Erythroblast (primary cell): ENCODE measurements at regions not wholly inside any gene's neighbourhood (a gene's known extent, or its start where the extent isn't known, plus 50 kb on each side); places are given as distances from the start of the nearest gene placed in this dataset.
"Not testable (repeated sequence)": the region's sequence is repeated elsewhere in the genome, so short reads cannot be mapped to it uniquely, and the experiment has no call there.

ENCODE experiments used
- DNase-seq, 2 experiments: peaks; one replicate each; lab custom pipeline; 2025; lab: John Stamatoyannopoulos, UW
- GATA1 ChIP-seq: IDR thresholded peaks from 2 replicates; pipeline ENCODE4 v1.6.1; 2011; ENCODE audit warnings: low read depth, mild to moderate bottlenecking, control low read depth, low read length, moderate library complexity
- POLR2A ChIP-seq: IDR thresholded peaks from 2 replicates; pipeline ENCODE4 v1.6.1; 2011; ENCODE audit warnings: mild to moderate bottlenecking, low read length

DNA sequence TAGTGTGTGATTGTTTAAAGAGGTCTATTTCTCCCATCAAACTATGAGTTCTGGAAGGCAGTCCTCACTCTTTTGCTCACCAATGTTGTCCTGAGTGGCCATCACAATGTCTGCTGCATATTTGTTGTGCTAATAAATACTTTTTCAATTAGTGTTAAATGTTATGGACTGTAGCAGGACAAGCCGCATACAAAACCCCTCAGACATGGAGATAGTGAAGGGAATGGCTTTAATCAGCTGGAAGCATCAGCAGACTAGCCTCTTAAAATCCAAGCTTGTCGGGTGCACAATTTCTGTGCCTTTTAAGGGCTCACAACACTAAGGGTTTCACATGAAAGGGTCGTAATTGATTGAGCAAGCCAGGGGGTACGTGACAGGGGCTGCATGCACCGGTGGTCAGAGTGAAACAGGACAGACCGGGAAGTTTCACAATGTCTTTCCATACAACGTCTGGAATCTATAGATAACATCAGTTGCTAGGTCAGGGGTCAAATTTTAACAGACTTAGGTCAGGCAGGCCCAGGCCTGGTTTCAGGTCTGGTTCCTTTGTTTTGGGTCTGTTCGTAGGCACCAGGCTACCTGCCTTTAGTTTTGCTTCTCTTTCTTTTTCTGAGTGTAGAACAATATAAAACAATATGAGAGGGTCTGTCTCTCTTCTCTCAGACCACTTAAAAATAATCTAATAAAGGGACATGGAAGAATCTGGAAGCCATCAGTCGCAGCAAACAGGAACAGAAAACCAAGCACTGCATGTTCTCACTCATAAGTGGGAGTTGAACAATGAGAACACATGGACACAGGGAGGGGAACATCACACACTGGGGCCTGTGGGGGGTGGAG, 327.6 kb upstream of the HTR1E start:
- TF ChIP-seq POLR2A (no peak), GATA1 (no peak)
- no peak for DNase-seq

DNA sequence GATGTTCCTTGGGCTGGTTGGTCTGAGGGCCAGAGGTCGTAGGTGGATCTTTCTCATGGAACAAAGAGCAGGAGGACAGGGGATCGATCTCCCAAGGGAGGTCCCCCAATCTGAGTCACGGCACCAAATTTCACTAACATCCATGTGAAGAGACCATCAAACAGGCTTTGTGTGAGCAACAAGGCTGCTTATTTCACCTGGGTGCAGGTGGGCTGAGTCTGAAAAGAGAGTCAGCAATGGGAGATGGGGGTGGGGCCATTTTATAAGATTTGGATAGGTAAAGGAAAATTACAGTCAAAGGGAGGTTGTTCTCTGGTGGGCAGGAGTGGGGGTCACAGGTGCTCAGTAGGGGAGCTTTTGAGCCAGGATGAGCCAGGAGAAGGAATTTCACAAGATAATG, 334.0 kb upstream of the HTR1E start:
- DNase-seq: not testable (repeated sequence)

DNA sequence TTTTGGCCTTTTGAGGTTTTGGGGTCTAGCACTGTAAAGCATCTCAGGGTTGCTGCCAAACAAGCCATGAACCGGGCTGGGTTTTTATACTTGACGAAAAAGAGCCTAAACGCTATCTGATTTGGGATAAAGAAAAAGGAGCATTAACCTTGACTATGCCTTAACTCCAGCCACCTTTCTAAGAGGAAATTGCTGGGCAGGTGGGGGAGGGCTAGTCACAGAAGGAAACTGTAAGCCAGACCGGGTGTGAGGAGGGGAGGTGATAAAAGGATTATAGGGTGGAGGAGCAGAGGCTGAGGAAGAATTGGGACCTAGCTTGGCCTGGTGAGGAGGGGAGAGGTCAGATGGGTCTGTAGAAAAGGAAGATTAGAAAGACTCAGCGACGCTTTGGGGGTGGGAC, 335.2 kb upstream of the HTR1E start:
- DNase-seq: not testable (repeated sequence)

DNA sequence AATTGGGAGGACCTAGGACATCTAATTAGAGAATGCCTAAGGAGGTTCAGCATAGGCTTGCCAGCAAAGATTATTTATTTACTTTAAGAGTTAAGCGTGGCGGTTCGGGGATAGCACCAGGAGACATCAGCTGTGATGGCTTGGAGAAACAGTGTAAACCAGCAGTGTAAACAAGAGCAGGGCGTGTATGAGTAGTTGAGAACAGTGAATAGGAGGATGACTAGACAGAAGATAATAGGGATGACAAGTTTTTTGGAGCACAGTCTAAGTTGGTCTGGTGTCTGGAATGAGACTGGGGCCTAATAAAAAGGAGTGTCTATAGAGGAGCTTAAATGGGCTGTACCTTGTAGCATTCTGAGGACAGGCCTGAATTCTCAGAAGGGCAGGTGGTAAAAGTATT, 338.4 kb upstream of the HTR1E start:
- DNase-seq: not testable (repeated sequence)

DNA sequence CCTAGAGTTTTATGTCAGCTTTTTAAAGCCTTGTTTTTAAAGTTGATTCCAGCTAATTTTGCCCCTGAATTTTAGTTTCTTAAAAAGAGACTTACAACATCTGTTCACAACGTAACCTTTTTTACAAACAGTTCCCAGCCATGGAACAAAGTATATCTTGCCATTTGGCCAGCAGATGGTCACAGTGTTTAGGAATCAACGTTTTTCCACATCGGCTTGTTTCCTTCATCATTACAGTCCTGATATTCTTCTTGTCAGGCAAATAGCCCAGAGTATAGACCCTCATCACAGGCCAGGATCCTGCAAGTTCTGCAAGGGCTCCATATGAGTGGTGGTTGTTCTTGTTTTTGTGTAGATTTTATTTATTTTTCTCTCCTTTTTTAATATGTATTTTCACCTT, 341.7 kb upstream of the HTR1E start:
- no peak for DNase-seq
- no peak for TF ChIP-seq POLR2A
- no peak for TF ChIP-seq GATA1

DNA sequence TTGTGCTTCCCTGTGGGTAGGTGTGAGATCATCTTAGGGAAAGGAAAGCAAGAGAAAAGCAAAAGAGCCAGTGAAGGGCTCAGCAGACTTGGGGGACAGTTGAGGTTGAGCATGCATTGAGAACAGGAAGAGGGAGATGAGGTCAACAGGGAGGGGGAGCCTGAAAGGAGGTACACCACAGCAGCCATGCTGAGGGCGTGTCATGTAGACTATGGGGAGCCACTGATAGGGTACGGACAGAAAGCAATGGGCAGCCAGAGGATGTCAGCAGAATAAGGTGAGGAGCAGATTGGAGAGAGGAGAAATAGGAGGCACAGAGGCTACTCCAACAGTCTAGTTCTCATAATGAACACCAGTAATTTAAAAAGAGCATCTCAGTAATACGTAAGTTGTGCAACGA, 351.1 kb upstream of the HTR1E start:
- no peak for DNase-seq
- TF ChIP-seq POLR2A: no peak
- no peak for TF ChIP-seq GATA1

DNA sequence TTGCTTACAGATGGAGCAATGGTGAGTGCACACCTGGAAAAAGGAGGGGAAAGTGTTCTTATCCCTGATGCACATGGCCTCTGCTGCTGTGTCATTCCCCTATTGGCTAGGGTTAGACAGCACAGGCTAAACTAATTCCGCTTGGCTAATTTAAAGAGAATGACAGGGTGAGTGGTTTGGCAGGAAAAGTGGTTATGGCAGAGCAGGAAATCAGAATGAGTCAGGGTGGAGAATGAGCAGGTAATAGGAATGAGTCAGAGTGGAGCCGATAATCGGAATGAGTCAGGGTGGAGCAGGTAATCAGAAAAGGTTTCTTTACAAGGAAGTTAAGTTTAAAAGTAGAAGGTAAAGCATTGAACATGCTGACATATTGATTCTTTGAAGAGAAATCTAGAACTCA, 355.5 kb upstream of the HTR1E start:
- TF ChIP-seq POLR2A (no peak), GATA1 (no peak)
- DNase-seq: no peak

DNA sequence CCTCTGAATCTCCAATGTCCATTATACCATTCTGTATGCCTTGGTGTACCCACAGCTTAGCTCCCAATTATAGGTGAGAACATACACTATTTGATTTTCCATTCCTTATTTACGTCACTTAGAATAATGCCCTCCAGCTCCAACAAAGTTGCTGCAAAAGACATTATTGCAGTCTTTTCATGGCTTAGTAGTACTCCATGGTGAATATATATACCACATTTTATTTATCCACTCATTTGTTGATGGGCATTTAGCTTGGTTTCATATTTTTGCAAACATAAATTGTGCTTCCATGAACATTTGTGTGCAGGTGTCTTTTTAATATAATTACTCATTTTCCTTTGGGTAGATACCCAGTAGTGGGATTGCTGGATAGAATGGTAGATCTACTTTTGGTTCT, 374.1 kb upstream of the HTR1E start:
- DNase-seq: no peak
- no peak for TF ChIP-seq GATA1
- TF ChIP-seq POLR2A: no peak

DNA sequence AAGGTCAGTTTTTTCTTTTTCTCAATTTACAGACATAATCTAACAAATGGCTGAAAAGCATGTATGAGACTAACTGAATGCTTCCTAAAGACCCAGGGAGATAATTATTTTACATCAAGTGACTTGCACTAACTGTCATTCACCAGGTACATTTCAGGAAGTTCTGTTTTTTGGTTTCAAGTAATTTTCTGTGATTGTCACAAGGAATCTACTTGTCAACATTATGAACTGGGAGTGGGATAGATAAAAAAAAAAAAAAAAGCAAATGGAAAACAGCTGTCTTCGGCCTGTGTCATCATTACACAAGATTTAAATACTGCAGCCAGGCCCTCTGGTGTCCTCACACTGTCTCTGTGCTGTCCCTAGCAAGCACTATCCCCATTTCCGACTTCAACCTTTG, 379.0 kb upstream of the HTR1E start:
- no peak for DNase-seq
- TF ChIP-seq POLR2A (no peak), GATA1 (no peak)

DNA sequence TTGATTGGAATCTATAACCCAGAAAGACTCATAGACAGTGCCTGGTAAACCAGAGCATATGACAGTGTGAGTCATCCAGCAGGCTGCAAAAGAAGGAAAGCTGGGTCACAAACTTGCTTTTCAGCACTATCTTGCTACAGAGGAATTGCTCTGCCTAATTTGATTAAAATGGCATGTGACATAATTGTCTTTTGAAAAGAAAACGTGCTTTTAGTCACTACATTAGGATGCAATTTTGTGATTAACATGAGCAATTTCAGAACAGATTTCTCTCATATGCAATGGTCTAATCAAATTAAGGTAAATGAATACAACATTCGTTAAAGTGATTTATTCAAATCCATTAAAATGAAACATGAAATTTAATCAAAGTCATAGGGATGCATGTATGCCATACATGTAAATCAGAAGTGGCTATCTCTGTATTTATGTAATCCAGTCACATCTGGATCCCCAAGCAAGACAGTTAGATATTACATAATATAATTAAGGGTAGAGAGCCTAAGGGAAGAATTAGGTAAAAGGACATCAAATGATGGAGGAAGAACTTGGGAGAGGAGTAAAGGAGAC, 400.0 kb upstream of the HTR1E start:
- no peak for DNase-seq
- TF ChIP-seq POLR2A (no peak), GATA1 (no peak)

DNA sequence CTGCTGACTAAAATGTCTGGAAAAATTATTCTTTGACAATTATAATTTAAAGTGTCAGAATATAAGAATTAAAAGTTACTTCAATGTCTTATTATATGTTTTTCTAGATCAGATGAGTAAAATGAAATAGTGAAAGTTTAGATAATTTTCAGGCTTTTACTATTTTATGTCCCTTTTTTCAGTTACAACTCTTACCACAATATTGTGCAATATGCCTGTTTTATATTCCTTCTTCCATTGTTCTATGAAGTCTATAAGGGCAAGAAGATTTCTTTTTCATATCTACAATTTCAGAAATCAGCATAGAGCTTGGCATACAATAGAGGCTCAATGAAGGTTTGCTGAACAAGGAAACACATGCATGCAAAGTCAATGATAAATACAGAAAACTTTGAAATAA, 401.2 kb upstream of the HTR1E start:
- TF ChIP-seq GATA1: no peak
- TF ChIP-seq POLR2A: no peak
- no peak for DNase-seq

DNA sequence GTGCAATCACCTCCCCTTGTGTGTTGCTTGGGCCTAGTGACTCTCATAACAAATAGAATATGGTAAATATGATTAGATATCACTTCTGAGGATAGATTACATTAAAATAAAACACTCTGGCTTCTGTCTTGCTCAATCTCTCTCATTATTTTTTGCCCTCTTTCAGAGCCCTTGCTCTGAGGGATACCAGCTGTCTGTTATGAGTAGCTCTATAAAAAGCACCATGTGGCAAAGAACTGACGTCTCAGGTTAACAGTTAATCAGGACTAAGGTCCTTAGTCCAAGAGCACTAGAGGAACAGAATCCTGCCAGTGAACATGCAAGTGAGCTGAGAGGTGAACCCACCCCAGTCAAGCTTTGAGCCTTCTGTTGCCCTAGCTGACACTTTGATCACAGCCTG, 402.2 kb upstream of the HTR1E start:
- no peak for TF ChIP-seq POLR2A
- TF ChIP-seq GATA1: no peak
- no peak for DNase-seq

DNA sequence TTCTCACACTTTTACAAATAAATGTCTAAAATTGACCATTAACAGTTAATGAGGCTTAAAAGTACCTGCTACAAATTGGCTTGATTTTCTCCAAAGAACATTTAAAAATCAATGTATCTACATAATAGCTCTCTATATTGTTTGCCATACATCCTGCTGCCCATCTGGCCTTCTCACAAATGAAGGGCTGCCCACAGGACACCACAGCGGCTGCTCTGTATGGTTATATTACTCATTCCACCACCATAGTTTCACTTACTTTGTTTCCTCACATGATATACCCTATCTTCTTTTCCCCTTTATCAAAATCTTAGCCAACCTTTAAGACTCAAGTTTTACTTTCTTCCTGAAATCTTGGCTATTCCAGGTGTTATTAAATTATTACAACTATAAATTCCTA, 407.7 kb upstream of the HTR1E start:
- TF ChIP-seq POLR2A: no peak
- no peak for TF ChIP-seq GATA1
- no peak for DNase-seq

DNA sequence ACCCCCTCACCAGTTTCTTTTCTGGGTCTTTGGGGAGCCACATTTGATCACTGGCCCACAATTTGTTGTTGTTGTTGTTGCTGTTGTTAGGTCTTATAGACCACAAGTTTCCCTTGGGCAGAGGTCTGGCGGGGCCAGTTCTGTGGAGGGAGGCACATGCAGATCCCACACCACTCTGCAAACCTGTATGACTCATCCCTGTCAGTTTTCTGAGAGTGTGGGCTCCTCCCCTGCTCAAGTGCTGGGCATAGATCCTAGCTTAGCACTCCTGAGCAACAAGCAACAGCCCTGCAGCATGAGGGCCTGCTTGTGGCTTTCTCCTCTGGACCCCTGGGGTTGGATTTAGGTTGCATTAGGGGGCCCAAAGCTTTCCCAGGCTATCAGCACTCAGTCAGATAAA, 411.1 kb upstream of the HTR1E start:
- no peak for DNase-seq
- TF ChIP-seq POLR2A (no peak), GATA1 (no peak)

DNA sequence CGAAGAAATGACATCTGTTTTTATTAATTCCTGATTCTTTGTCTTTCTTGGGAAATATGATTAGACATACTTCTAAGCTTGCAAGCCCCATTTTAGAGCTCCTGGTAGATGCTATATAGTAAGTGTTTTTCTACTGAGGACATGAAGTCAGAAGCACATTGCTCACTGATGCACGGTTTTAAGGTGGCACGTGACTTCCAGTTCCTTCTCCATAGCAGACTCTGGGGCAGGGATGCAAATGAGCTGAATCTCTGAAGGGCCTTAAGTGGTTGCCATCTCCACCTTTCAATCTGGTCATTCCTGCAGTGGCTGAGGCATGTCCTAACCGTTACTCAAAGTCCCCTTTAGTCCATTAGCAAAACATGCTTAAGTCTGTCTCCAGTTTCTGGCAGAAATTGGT, 421.2 kb upstream of the HTR1E start:
- TF ChIP-seq POLR2A (no peak), GATA1 (no peak)
- no peak for DNase-seq
